ENCODE measurements at regions not wholly inside any gene's neighbourhood (a gene's known extent, or its start where the extent isn't known, plus 50 kb on each side); places are given as distances from the start of the nearest gene placed in this dataset.

GRCh38 chr1:81121306-81121705 lies 679.4 kb upstream of the ADGRL2 start:
- H4K20me1 ChIP-seq (ENCODE audit: insufficient read depth, low read length) = no peaks in the 10 kb centered on the region
- no peak for ATAC-seq
- no peaks in the 10 kb centered on the region for H3K79me2 ChIP-seq (ENCODE audit: insufficient read depth, low read length)
- H3K36me3 ChIP-seq (replicated peaks in 1 of 2; ENCODE audit: control insufficient read depth in 1 of 2, insufficient read depth in 2 of 2, low read length in 2 of 2) = no peaks in the 10 kb centered on the region
- ChIA-PET POLR2A (no interaction called here), CTCF (ENCODE audit: low intra/inter-chr PET ratio, low total read pairs) (no interaction called here)
- H3K27me3 ChIP-seq (ENCODE audit: control insufficient read depth in 1 of 2, insufficient read depth in 2 of 2, low read length in 2 of 2) = no peaks in the 10 kb centered on the region
- no peaks in the 10 kb centered on the region for H3K4me1 ChIP-seq (ENCODE audit: insufficient read depth, low read length)
- 1% methylated on average over 5 of the region's 5 CpGs for WGBS (ENCODE audit: low lambda C conversion rate)
- no peak overlapping the region for H3K27ac ChIP-seq (ENCODE audit: extremely low read length, insufficient read depth, low read length)
- H3K4me3 ChIP-seq (replicated peaks in 1 of 3; ENCODE audit: insufficient read depth in 1 of 3, low read depth in 2 of 3, low read length in 3 of 3) = no peak overlapping the region
- no TSS peak for BruUV-seq (replicated peaks)
- in situ Hi-C loops (cut with HindIII; ENCODE audit: extremely low pct_ligation_motif_present, low pct_unique_long_range_greater_than_20kb) (no loop called here), intact Hi-C loops (cut with micrococcal nuclease; ENCODE audit: unreplicated experiment) (no loop called here)
- H3K9ac ChIP-seq (ENCODE audit: insufficient read depth, low read depth, low read length) = no peak overlapping the region
- H3K4me2 ChIP-seq (ENCODE audit: low read depth, low read length) = no peak overlapping the region
- peaks cover 70% of the 10 kb centered on the region for H3K9me3 ChIP-seq (ENCODE audit: low read length)
- no peak overlapping the region for H2AFZ ChIP-seq (ENCODE audit: low read length)
- no peak for FAIRE-seq
- no peak for DNase-seq (ENCODE audit: low spot score)
- no peak for TF ChIP-seq ZFP37 (CRISPR knock-in tag; IDR thresholded peaks at IDR 0.05; ENCODE audit: borderline replicate concordance)
- no peak for TF ChIP-seq ZNF407 (CRISPR knock-in tag; IDR thresholded peaks at IDR 0.05; ENCODE audit: not compliant biosample characterization)
- TF ChIP-seq HIVEP1 (CRISPR knock-in tag; IDR thresholded peaks at IDR 0.05) = no peak
- TF ChIP-seq ZNF18 (CRISPR knock-in tag; IDR thresholded peaks at IDR 0.05; ENCODE audit: insufficient replicate concordance) = no peak
- no peak for TF ChIP-seq ZMAT3 (CRISPR knock-in tag; conservative IDR thresholded peaks at IDR 0.05)
- no peak for TF ChIP-seq ZNF678 (CRISPR knock-in tag; IDR thresholded peaks at IDR 0.05)
- TF ChIP-seq NBN (conservative IDR thresholded peaks at IDR 0.05) = no peak
- no peak for TF ChIP-seq DZIP1 (CRISPR knock-in tag; IDR thresholded peaks at IDR 0.05)
- no peak for TF ChIP-seq STAG1 (CRISPR knock-in tag; IDR thresholded peaks at IDR 0.05)
- no peak for TF ChIP-seq ZBTB38 (CRISPR knock-in tag; IDR thresholded peaks at IDR 0.05)
- no peak for TF ChIP-seq KDM2A (CRISPR knock-in tag; IDR thresholded peaks at IDR 0.05; ENCODE audit: borderline replicate concordance, low read depth)
- no peak for TF ChIP-seq GZF1 (CRISPR knock-in tag; IDR thresholded peaks at IDR 0.05)
- no peak for TF ChIP-seq CBFB (CRISPR knock-in tag; IDR thresholded peaks at IDR 0.05)
- no peak for TF ChIP-seq ZNF224 (CRISPR knock-in tag; IDR thresholded peaks at IDR 0.05)

All from HepG2 (cell line).